ENCODE measurements at regions not wholly inside any gene's neighbourhood (a gene's known extent, or its start where the extent isn't known, plus 50 kb on each side); places are given as distances from the start of the nearest gene placed in this dataset.

DNA sequence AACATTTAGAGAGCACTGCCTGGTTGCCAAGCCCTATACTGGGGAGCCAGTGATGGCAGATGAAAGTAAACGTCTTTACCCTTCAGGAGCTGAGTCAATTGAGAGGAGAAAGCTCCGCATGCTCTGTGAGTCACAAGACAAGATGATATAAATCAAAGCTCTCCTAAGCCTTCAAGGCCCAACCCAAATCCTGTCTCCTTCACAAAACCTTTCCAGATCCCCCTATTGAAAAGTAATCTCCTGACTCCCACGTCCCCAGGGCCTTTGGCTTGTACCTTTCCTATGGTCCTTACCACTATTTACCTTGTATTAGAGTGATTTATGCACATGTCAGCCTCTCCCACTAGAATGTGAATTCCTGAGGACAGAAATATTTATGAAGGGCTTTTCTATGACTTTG lies 230.1 kb upstream of the TENM4 start:
- TF ChIP-seq, protein P1, sequence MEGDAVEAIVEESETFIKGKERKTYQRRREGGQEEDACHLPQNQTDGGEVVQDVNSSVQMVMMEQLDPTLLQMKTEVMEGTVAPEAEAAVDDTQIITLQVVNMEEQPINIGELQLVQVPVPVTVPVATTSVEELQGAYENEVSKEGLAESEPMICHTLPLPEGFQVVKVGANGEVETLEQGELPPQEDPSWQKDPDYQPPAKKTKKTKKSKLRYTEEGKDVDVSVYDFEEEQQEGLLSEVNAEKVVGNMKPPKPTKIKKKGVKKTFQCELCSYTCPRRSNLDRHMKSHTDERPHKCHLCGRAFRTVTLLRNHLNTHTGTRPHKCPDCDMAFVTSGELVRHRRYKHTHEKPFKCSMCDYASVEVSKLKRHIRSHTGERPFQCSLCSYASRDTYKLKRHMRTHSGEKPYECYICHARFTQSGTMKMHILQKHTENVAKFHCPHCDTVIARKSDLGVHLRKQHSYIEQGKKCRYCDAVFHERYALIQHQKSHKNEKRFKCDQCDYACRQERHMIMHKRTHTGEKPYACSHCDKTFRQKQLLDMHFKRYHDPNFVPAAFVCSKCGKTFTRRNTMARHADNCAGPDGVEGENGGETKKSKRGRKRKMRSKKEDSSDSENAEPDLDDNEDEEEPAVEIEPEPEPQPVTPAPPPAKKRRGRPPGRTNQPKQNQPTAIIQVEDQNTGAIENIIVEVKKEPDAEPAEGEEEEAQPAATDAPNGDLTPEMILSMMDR (conservative IDR thresholded peaks at IDR 0.05): no peak
- Mint-ChIP-seq H3K27me3 (ENCODE audit: low read depth) (no peaks in the 10 kb centered on the region), H3K36me3 (ENCODE audit: low read depth) (no peaks in the 10 kb centered on the region), H3K9me3 (no peaks in the 10 kb centered on the region), H3K4me3 (no peak overlapping the region), H3K4me1 (no peaks in the 10 kb centered on the region), H3K27ac (ENCODE audit: unreplicated experiment) (no peak overlapping the region)
- no peak for DNase-seq (ENCODE audit: low read depth, low spot score)

DNA sequence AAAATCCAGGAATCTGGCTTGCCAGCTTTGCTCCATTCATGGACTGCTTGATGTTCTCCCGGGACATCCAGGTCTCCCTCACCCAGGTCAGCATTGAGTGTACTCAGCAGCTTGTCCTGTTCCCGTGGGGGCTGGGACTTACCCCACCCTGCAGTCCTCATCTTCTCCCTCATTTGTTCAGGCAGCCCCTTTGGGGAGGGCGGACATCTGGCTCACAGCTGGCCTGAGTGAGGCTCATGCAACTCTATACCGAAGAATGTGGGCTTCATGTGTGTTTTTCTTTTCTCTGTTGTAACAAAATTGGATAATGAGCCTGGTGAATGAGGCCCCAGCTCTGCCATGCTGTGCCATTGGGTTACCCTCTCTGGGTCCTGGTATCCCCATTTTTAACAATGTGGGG lies 227.7 kb upstream of the TENM4 start:
- no peaks in the 10 kb centered on the region for H3K27me3 Mint-ChIP-seq (ENCODE audit: low read depth)
- no peaks in the 10 kb centered on the region for H3K36me3 Mint-ChIP-seq (ENCODE audit: low read depth)
- H3K4me3 Mint-ChIP-seq: no peak overlapping the region
- no peak overlapping the region for H3K27ac Mint-ChIP-seq (ENCODE audit: unreplicated experiment)
- TF ChIP-seq, protein P1 (conservative IDR thresholded peaks at IDR 0.05): no peak
- DNase-seq (ENCODE audit: low read depth, low spot score): no peak
- no peaks in the 10 kb centered on the region for H3K9me3 Mint-ChIP-seq
- no peaks in the 10 kb centered on the region for H3K4me1 Mint-ChIP-seq

DNA sequence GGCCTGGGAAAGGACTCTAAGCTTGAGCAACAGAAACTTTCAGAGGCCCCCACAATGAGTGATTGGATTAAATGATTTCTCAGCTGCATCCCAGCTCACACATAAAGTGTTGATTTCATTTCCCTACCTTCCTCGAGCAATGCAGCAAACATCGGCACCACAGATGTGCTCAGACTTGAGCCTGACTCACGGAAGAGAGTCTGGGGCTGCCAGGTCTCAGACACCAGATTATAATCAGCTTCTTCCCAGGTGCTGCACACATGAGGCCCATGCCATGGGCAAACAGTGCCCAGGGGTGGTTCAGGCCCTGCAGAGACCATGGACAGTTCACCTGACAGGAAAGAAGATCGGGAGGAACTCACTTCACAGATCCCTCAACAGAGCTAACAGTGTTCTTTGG lies 226.6 kb upstream of the TENM4 start:
- Mint-ChIP-seq H3K4me3 (no peak overlapping the region), H3K4me1 (no peaks in the 10 kb centered on the region), H3K27ac (ENCODE audit: unreplicated experiment) (no peak overlapping the region), H3K9me3 (no peaks in the 10 kb centered on the region), H3K27me3 (ENCODE audit: low read depth) (no peaks in the 10 kb centered on the region), H3K36me3 (ENCODE audit: low read depth) (no peaks in the 10 kb centered on the region)
- TF ChIP-seq, protein P1 (conservative IDR thresholded peaks at IDR 0.05): no peak
- no peak for DNase-seq (ENCODE audit: low read depth, low spot score)

DNA sequence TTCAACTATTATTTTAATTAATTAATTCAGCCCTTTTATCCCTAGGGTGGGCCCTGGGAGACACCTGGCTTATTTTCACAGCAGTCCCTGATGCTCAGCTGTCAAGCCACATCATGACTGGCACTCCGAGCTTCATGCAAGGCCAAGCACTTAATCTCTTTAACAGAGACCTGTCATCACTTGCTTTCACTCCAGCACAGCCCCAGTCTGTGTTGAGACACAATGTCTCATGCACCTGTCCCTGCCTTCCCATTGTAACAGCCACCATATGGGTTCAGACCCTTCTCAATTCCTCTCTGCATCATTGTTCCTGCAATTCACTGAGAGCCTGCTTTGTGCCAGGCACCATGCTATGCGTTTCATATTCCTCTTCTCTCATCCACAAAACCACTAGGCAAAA lies 222.2 kb upstream of the TENM4 start:
- H3K27ac Mint-ChIP-seq (ENCODE audit: unreplicated experiment): no peak overlapping the region
- TF ChIP-seq, protein P1 (conservative IDR thresholded peaks at IDR 0.05): no peak
- no peaks in the 10 kb centered on the region for H3K36me3 Mint-ChIP-seq (ENCODE audit: low read depth)
- no peak overlapping the region for H3K4me3 Mint-ChIP-seq
- DNase-seq (ENCODE audit: low read depth, low spot score): no peak
- H3K27me3 Mint-ChIP-seq (ENCODE audit: low read depth): no peaks in the 10 kb centered on the region
- H3K9me3 Mint-ChIP-seq: no peaks in the 10 kb centered on the region
- H3K4me1 Mint-ChIP-seq: no peaks in the 10 kb centered on the region

- H3K36me3 Mint-ChIP-seq (ENCODE audit: low read depth): no peaks in the 10 kb centered on the region
- no peak overlapping the region for H3K4me3 Mint-ChIP-seq
- H3K27me3 Mint-ChIP-seq (ENCODE audit: low read depth): no peaks in the 10 kb centered on the region
- no peak for DNase-seq (ENCODE audit: low read depth, low spot score)
- H3K4me1 Mint-ChIP-seq: no peaks in the 10 kb centered on the region
- TF ChIP-seq, protein P1 (conservative IDR thresholded peaks at IDR 0.05): no peak
- H3K27ac Mint-ChIP-seq (ENCODE audit: unreplicated experiment): no peak overlapping the region
- no peaks in the 10 kb centered on the region for H3K9me3 Mint-ChIP-seq
Measured at GRCh38 chr11:79661373-79661772, 220.5 kb upstream of the TENM4 start.

Measured in neural crest cell (in vitro differentiated cells).